Cardiac fibroblast (primary cell): ENCODE measurements at regions not wholly inside any gene's neighbourhood (a gene's known extent, or its start where the extent isn't known, plus 50 kb on each side); places are given as distances from the start of the nearest gene placed in this dataset.

ENCODE experiments used
- DNase-seq, 2 donors: peaks; one replicate each; pipeline versions ENCODE4 v3.0.0 to v3.0.0-alpha.2; 2010; ENCODE audit warnings: low read depth in 2 of 2
- H3K4me3 ChIP-seq, 2 donors: replicated peaks in 1 of 2; 1 replicate in 1 of 2; 2 replicates in 1 of 2; pipeline ENCODE4 v1.5.1; 2011; ENCODE audit warnings: low read depth in 2 of 2, low read length in 2 of 2, mild to moderate bottlenecking in 2 of 2, moderate library complexity in 1 of 2
- TF ChIP-seq, protein P1 (sequence below): IDR thresholded peaks from one replicate; pipeline ENCODE4 v1.5.1; 2011; ENCODE audit warnings: low read depth, mild to moderate bottlenecking, low read length, inconsistent platforms

DNA sequence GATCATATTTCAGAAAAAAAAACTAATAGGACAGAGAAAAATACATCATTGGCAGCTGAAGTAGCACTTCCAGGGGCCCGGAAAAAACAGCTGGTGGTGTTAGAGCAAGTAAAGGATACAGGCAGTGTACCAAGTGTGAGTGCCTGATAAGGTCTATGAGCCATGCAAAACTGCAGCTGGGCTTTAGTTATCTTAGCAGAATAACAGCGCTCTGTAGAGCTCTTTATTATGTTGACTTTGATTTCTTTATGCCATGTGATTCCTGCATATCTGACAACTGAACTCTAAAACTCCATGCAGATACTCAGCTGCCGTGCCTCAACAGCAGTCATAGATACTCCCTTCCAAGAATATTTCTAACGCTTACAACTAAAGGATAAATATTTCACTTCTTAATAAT is 119.5 kb downstream of the CAAP1 start:
- TF ChIP-seq, protein P1, sequence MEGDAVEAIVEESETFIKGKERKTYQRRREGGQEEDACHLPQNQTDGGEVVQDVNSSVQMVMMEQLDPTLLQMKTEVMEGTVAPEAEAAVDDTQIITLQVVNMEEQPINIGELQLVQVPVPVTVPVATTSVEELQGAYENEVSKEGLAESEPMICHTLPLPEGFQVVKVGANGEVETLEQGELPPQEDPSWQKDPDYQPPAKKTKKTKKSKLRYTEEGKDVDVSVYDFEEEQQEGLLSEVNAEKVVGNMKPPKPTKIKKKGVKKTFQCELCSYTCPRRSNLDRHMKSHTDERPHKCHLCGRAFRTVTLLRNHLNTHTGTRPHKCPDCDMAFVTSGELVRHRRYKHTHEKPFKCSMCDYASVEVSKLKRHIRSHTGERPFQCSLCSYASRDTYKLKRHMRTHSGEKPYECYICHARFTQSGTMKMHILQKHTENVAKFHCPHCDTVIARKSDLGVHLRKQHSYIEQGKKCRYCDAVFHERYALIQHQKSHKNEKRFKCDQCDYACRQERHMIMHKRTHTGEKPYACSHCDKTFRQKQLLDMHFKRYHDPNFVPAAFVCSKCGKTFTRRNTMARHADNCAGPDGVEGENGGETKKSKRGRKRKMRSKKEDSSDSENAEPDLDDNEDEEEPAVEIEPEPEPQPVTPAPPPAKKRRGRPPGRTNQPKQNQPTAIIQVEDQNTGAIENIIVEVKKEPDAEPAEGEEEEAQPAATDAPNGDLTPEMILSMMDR, result no peak
- no peak for DNase-seq
- H3K4me3 ChIP-seq, result no peak overlapping the region

DNA sequence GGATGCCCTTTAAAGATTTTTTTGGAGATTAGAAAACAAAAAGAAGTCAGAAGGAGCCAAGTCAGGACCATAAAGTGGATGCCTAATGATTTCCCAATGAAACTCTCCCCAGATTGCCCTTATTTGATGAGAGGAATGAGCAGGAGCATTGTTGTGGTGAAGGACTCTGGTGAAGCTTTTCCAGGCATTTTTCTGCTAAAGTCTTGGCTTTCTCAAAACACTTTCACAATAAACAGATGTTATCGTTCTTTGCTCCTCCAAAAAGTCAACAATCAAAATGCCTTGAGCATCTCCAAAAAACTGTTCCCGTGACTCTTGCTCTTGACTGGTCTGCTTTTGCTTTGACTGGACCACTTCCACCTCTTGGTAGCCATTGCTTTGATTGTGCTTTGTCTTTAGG is 121.8 kb downstream of the CAAP1 start:
- no peak for DNase-seq
- no peak overlapping the region for H3K4me3 ChIP-seq
- TF ChIP-seq, protein P1, result no peak

DNA sequence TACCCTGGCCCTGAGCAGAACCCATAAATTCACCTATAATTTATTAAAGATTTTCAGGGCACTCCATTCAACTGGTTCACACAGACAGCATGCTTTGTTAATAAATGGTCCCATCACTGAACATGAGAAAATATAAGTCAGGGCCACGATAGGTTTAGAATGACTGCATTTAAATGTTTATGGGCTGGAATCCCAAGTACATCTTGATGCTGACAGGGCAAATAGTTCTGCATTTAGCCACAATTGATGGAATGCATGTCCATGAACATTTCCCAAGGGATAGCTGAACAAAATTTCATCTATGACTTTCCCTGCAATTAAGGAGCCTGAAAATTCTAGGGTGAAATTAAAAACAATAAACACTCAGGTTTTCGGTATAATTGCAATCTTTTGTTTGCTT is 124.5 kb downstream of the CAAP1 start:
- peak in 1 of 2 donors; percentile 14 for DNase-seq

DNA sequence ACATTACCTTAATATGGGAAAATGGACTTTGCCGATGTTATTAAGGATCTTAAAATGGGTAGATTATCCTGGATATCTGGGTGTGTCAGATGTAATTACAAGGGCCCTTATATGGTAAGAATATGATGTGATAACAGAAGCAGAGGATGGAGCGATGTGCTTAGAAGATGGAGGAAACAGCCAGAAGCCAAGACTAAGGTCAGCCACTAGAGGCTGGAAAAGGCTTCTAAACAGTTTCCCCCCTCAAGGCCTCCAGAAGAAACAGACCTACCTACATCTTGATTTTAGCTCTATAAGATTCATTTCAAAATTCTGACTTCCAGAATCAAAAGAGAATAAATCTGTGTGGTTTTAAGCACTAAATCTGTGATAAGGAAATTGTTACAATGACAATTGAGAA is 131.9 kb downstream of the CAAP1 start:
- TF ChIP-seq, protein P1, result no peak
- H3K4me3 ChIP-seq, result no peak overlapping the region
- DNase-seq, result no peak

More for the DNA sequence above, 124.5 kb downstream of the CAAP1 start:
- TF ChIP-seq, protein P1, result no peak
- no peak overlapping the region for H3K4me3 ChIP-seq

DNA sequence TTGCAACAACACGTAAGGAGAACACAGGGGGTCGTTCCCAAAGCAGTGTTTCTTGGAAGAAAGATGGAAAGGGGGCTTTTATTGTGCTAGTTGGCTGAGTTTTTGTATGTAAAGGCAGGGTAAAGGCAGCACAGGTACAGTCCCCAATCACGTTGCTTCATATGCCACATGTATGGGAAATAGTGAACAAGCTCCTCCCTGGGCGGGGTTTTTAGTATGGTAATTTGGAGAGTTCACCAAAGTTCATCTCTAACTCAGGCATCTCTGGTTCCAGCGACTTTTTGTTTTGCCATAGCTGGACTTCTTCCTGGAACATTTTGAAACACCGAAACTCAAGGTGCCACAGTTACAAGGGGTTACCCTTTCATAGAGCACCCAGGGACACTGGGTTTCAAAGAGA is 133.9 kb downstream of the CAAP1 start:
- no peak for DNase-seq
- H3K4me3 ChIP-seq, result no peak overlapping the region
- TF ChIP-seq, protein P1, result no peak

DNA sequence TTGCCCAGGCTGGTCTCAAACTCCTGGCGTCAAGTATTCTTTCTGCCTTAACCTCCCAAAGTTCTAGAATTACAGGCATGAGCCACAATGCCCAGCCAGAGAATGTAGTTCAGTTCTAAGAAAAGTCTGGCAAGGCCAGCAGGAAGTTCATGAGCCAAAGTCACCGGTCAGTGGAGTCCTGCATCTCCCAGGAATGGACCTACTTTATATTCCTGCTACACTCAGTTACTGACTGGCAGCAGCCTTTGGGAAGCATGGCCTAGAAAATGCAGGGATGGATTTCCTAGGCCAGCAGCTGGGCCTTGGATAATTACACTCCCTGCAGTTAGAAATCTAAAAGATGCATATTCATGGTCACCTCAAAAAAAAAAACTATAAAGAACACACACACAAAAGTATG is 135.7 kb downstream of the CAAP1 start:
- TF ChIP-seq, protein P1, result no peak
- H3K4me3 ChIP-seq, result no peak overlapping the region
- DNase-seq, result no peak

DNA sequence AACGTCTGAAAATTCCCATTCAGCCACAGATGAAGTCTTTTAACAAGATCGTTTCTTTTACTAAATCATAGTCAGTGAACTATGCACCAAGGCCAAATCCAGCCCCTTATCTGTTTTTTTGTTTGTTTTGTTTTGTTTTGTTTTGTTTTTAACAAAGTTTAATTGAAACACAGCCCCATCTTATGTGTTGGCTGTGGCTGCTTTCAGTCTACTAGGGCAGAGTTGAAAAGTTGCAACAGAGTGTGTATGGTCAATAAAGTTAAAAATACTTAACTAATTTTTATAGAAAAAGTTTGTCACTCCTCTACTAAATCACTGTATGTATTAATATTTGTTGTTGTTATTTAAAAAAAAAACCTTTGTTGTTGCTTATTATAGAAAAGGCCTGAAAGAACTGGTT is 137.1 kb downstream of the CAAP1 start:
- no peak overlapping the region for H3K4me3 ChIP-seq
- DNase-seq, result no peak
- TF ChIP-seq, protein P1, result no peak
